ENCODE measurements at regions not wholly inside any gene's neighbourhood (a gene's known extent, or its start where the extent isn't known, plus 50 kb on each side); places are given as distances from the start of the nearest gene placed in this dataset.

- no peak for DNase-seq (ENCODE audit: low read depth, low spot score)
Measured at GRCh38 chr5:117947836-117948235, 1040.5 kb downstream of the DTWD2 start.

GRCh38 chr5:117947121-117947520, 1041.2 kb downstream of the DTWD2 start:
- no peak for DNase-seq (ENCODE audit: low read depth, low spot score)

GRCh38 chr5:117945258-117945657, 1043.1 kb downstream of the DTWD2 start:
- no peak for DNase-seq (ENCODE audit: low read depth, low spot score)

GRCh38 chr5:117943541-117943940, 1044.8 kb downstream of the DTWD2 start:
- no peak for DNase-seq (ENCODE audit: low read depth, low spot score)

- DNase-seq (ENCODE audit: low read depth, low spot score) = no peak
Measured at GRCh38 chr5:117942861-117943519, 1045.4 kb downstream of the DTWD2 start.

- DNase-seq (ENCODE audit: low read depth, low spot score) = no peak
Measured at GRCh38 chr5:117893211-117893610, 1095.1 kb downstream of the DTWD2 start.

GRCh38 chr5:117892360-117892759, 1096.0 kb downstream of the DTWD2 start:
- no peak for DNase-seq (ENCODE audit: low read depth, low spot score)

GRCh38 chr5:117889596-117889995, 1098.8 kb downstream of the DTWD2 start:
- no peak for DNase-seq (ENCODE audit: low read depth, low spot score)

- no peak for DNase-seq (ENCODE audit: low read depth, low spot score)
Measured at GRCh38 chr5:117888688-117889087, 1099.7 kb downstream of the DTWD2 start.

GRCh38 chr5:117881426-117882230, 1106.7 kb downstream of the DTWD2 start:
- DNase-seq (ENCODE audit: low read depth, low spot score) = no peak

GRCh38 chr5:117880932-117881331, 1107.4 kb downstream of the DTWD2 start:
- DNase-seq (ENCODE audit: low read depth, low spot score) = no peak

GRCh38 chr5:117877731-117878130, 1110.6 kb downstream of the DTWD2 start:
- no peak for DNase-seq (ENCODE audit: low read depth, low spot score)

GRCh38 chr5:117872798-117873368, 1115.5 kb downstream of the DTWD2 start:
- DNase-seq (ENCODE audit: low read depth, low spot score) = no peak

- DNase-seq (ENCODE audit: low read depth, low spot score) = no peak
Measured at GRCh38 chr5:117869596-117869995, 1118.8 kb downstream of the DTWD2 start.

GRCh38 chr5:117863586-117864296, 1124.6 kb downstream of the DTWD2 start:
- no peak for DNase-seq (ENCODE audit: low read depth, low spot score)

- DNase-seq (ENCODE audit: low read depth, low spot score) = no peak
Measured at GRCh38 chr5:117860550-117860949, 1127.8 kb downstream of the DTWD2 start.

- no peak for DNase-seq (ENCODE audit: low read depth, low spot score)
Measured at GRCh38 chr5:117859176-117859575, 1129.2 kb downstream of the DTWD2 start.

- no peak for DNase-seq (ENCODE audit: low read depth, low spot score)
Measured at GRCh38 chr5:117856713-117857112, 1131.6 kb downstream of the DTWD2 start.

GRCh38 chr5:117837786-117838185, 1150.6 kb downstream of the DTWD2 start:
- DNase-seq (ENCODE audit: low read depth, low spot score) = no peak

GRCh38 chr5:117833691-117834090, 1154.7 kb downstream of the DTWD2 start:
- no peak for DNase-seq (ENCODE audit: low read depth, low spot score)

- no peak for DNase-seq (ENCODE audit: low read depth, low spot score)
Measured at GRCh38 chr5:117829646-117830045, 1158.7 kb downstream of the DTWD2 start.

- DNase-seq (ENCODE audit: low read depth, low spot score) = no peak
Measured at GRCh38 chr5:117813850-117814249, 1174.5 kb downstream of the DTWD2 start.
